ENCODE measurements at regions not wholly inside any gene's neighbourhood (a gene's known extent, or its start where the extent isn't known, plus 50 kb on each side); places are given as distances from the start of the nearest gene placed in this dataset.
"Not testable (repeated sequence)": the region's sequence is repeated elsewhere in the genome, so short reads cannot be mapped to it uniquely, and the experiment has no call there.

- intact Hi-C loops (cut with DNase I) = no loop called here
- DNase-seq (ENCODE audit: low spot score) = no peak
Observed at GRCh38 chr13:91219201-91219600, 128.3 kb upstream of the MIR17HG start.

DNA sequence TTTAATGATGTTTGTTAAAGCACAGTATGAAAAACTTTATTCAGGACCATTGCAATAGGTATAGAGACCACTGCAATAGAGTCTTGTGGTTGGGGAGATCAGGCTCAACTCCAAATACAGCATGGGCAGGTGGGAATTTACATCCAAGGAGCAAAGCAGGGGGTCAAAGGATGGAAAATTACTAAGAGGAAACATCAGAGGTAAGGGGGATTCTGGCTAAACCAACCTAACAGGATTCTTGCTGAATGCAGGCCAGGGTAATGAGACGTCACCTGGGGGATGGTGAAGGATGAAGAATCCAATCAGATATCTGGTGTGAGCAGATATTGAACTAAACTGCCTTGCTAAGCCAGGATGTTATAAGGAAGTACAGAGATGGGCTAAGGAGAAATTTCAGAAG, 126.6 kb upstream of the MIR17HG start:
- DNase-seq (ENCODE audit: low spot score) = no peak
- intact Hi-C loops (cut with DNase I) = no loop called here

DNA sequence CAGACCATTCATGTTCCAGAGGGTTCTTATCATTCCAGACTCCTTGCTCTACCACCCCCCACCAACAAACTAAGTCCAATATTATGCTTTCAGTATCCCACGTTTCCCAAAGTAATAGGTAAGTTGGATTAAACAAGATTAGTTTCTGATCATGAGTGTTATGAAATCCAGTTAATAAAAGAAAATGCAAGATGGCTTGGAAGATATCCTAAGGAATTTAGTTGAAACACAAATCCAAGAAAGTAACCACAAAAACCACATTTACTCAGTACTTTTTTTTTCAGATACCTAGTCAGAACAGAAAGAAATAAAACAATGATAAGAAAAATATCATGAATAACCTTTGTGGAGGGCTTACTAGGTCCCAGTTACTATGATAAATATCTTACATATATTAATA, 119.4 kb upstream of the MIR17HG start:
- no peak for DNase-seq (ENCODE audit: low spot score)

GRCh38 chr13:91228940-91229339, 118.5 kb upstream of the MIR17HG start:
- intact Hi-C loops (cut with DNase I) = no loop called here
- no peak for DNase-seq (ENCODE audit: low spot score)

More for the DNA sequence above, 119.4 kb upstream of the MIR17HG start:
- intact Hi-C loops (cut with DNase I) = no loop called here

DNA sequence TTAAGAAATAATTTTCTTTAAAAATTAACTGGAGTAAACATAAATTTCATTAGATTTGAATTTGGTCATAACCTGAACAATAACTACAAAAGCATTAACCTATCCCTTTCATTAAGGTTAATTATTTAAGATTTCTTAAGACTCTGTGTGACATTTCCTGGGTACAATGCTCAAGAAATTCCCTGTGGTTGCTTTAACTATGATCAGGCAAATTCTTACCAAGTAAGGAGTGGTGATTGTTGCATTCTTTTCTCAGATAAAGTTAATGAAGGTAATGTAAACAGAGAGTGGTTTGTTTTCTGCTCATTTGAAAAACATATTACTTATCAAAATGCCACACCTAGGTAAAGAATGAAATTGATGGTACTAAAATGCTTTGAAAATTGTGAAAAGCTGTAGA, 114.8 kb upstream of the MIR17HG start:
- no peak for DNase-seq (ENCODE audit: low spot score)
- intact Hi-C loops (cut with DNase I) = no loop called here

- intact Hi-C loops (cut with DNase I) = no loop called here
- DNase-seq (ENCODE audit: low spot score) = no peak
Observed at GRCh38 chr13:91233291-91233690, 114.2 kb upstream of the MIR17HG start.

GRCh38 chr13:91236182-91236581, 111.3 kb upstream of the MIR17HG start:
- intact Hi-C loops (cut with DNase I) = no loop called here
- no peak for DNase-seq (ENCODE audit: low spot score)

DNA sequence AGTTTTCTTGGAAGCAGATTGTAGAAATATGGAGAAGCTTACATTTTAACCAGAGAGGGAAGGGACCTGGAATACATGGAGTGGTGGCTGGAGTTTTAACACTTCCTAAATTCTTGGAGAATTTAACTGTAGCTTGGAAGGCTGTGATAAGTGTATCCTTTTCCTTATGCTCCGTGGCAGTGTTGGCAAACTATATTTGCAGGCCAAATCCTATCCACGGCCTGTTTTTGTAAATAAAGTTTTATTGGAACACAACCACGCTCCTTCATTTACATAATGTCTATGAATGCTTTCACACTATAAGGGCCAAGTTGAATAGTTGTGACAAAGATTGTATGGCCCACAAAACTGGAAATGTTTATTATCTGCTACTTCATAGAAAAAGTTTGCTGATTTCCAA, 110.6 kb upstream of the MIR17HG start:
- DNase-seq (ENCODE audit: low spot score) = no peak
- intact Hi-C loops (cut with DNase I) = no loop called here

GRCh38 chr13:91238036-91238435, 109.5 kb upstream of the MIR17HG start:
- no peak for DNase-seq (ENCODE audit: low spot score)
- intact Hi-C loops (cut with DNase I) = no loop called here

DNA sequence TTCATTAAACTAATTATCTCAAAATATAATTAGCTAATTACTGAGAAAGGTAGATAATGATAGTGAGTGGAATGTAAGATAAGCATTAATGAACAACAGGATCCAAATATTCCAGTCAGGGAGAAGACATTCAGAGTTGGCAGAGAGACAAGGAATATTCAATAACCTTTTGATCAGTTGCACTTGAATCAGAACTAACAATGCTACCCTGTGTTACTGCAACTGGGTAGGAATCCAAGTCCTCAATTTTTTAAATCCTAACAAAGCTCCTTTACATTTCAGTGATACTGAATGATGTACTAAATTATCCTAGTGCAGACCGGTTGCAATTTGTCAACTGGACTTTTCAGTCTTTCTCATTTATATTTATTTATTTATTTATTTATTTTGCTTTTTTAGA, 107.1 kb upstream of the MIR17HG start:
- no peak for DNase-seq (ENCODE audit: low spot score)
- intact Hi-C loops (cut with DNase I) = no loop called here

- intact Hi-C loops (cut with DNase I) = no loop called here
Observed at GRCh38 chr13:91241221-91241933, 106.1 kb upstream of the MIR17HG start.

GRCh38 chr13:91242652-91243051, 104.8 kb upstream of the MIR17HG start:
- intact Hi-C loops (cut with DNase I) = no loop called here
- DNase-seq (ENCODE audit: low spot score) = no peak

More at GRCh38 chr13:91241221-91241933, 106.1 kb upstream of the MIR17HG start:
- no peak for DNase-seq (ENCODE audit: low spot score)

GRCh38 chr13:91245288-91245687, 102.2 kb upstream of the MIR17HG start:
- intact Hi-C loops (cut with DNase I) = no loop called here
- DNase-seq (ENCODE audit: low spot score) = no peak

GRCh38 chr13:91247768-91248167, 99.7 kb upstream of the MIR17HG start:
- intact Hi-C loops (cut with DNase I) = loop anchor here in 1 of 2 donors (2.0 kb wide), 1 partner anchor 23 kb away; no protein-coding TSS in a partner anchor
- DNase-seq (ENCODE audit: low spot score) = no peak

GRCh38 chr13:91248249-91248648, 99.2 kb upstream of the MIR17HG start:
- intact Hi-C loops (cut with DNase I) = no loop called here
- no peak for DNase-seq (ENCODE audit: low spot score)

GRCh38 chr13:91249370-91249769, 98.1 kb upstream of the MIR17HG start:
- intact Hi-C loops (cut with DNase I) = no loop called here
- DNase-seq (ENCODE audit: low spot score) = no peak

DNA sequence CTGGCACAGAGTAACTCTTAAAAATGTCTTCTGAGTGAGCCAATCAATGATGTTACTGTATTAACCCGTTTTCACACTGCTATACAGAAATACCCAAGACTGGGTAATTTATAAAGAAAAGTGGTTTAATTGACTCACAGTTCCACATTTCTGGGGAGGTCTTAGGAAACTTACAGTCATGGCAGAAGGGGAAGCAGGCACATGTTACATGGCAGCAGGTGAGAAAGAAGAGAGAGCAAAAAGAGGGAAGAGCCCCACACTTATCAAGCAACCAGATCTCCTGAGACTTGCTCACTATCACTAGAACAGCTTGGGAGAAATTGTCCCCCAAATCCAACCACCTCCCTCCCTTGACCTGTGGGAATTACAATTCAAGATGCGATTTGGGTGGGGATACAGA, 97.6 kb upstream of the MIR17HG start:
- intact Hi-C loops (cut with DNase I) = no loop called here
- no peak for DNase-seq (ENCODE audit: low spot score)

GRCh38 chr13:91251573-91251972, 95.9 kb upstream of the MIR17HG start:
- intact Hi-C loops (cut with DNase I); DNase-seq (ENCODE audit: low spot score): not testable (repeated sequence)

DNA sequence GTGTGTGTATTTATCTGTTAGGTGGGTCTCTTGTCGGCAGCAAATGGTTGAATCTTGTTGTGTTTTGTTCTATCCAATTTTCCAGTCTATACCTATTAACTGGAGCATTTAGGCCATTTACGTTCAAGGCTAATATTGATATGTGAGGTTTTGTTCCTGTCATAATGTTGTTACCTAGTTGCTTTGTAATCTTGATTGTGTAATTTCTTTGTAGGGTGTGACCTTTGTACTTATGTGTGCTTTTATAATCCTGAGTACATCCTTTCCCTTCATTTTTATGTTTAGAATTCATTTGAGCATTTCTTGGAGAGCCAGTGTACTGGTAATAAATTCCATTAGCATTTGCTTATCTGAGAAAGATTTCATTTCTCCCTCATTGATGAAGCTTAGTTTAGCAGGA, 83.0 kb upstream of the MIR17HG start:
- intact Hi-C loops (cut with DNase I) = no loop called here
- DNase-seq (ENCODE audit: low spot score) = no peak

- no peak for DNase-seq (ENCODE audit: low spot score)
- intact Hi-C loops (cut with DNase I) = no loop called here
Observed at GRCh38 chr13:91269237-91269636, 78.2 kb upstream of the MIR17HG start.

DNA sequence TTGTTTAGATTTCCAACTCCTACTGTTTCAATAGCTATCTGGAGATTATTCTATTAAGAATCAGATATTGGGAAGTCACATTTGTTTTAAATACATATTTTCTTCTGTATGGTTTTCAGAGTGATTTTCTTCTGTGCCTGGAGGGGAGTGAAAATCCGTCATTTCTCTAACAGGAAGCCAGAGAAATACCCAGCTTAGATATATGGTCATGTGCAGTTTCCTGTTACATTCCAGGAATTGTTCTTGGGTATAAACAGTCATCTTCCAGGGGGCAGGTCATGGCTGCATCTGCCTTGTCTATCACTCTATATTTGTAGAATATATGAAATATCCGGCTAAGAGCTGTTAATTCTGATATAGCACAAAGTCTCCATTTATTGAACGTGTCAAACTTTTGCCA, 77.5 kb upstream of the MIR17HG start:
- intact Hi-C loops (cut with DNase I) = loop anchor here in 1 of 2 donors (2.0 kb wide), 1 partner anchor 23 kb away; no protein-coding TSS in a partner anchor
- no peak for DNase-seq (ENCODE audit: low spot score)

Measured in posterior vena cava (tissue), 2 donors.